ENCODE measurements at regions not wholly inside any gene's neighbourhood (a gene's known extent, or its start where the extent isn't known, plus 50 kb on each side); places are given as distances from the start of the nearest gene placed in this dataset.
"Not testable (repeated sequence)": the region's sequence is repeated elsewhere in the genome, so short reads cannot be mapped to it uniquely, and the experiment has no call there.

DNA sequence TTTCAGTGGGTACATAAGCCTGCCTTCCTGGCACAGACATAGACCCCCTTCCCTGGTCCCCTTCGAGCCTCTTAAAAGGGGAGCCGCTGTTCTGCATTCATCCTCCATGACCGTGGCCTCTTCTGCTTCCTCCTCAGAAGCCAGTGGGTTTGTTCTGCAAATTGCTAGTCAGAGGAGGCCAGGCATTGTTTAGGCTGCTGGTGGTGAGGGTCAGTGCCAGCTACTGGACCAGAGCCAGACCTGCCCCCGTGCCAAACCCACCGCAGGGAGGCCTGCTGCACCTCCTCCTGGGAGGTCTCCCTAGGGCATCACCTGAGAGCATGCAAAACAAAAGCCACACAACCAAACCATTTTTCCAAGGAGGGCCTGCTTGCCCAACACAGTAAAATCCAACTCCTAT, 178.4 kb downstream of the MIS18A start:
- Mint-ChIP-seq H3K27me3 (peaks cover 12% of the 10 kb centered on the region), H3K36me3 (no peaks in the 10 kb centered on the region), H3K4me1 (no peaks in the 10 kb centered on the region), H3K4me3 (no peak overlapping the region), H3K27ac (no peak overlapping the region), H3K9me3 (no peaks in the 10 kb centered on the region)
- no peak for ATAC-seq

- Mint-ChIP-seq H3K4me3 (no peak overlapping the region), H3K27ac (no peak overlapping the region), H3K4me1 (no peaks in the 10 kb centered on the region), H3K36me3 (no peaks in the 10 kb centered on the region), H3K9me3 (no peaks in the 10 kb centered on the region), H3K27me3 (peaks cover 17% of the 10 kb centered on the region)
- no peak for ATAC-seq
Measured at GRCh38 chr21:32099812-32100416, 178.9 kb downstream of the MIS18A start.

- peaks cover 3% of the 10 kb centered on the region for H3K9me3 Mint-ChIP-seq
- H3K36me3 Mint-ChIP-seq: no peaks in the 10 kb centered on the region
- H3K27ac Mint-ChIP-seq: no peak overlapping the region
- ATAC-seq: no peak
- H3K27me3 Mint-ChIP-seq: peaks cover 41% of the 10 kb centered on the region
- no peaks in the 10 kb centered on the region for H3K4me1 Mint-ChIP-seq
- H3K4me3 Mint-ChIP-seq: no peak overlapping the region
Measured at GRCh38 chr21:32096411-32096810, 182.4 kb downstream of the MIS18A start.

GRCh38 chr21:32094804-32095203, 184.0 kb downstream of the MIS18A start:
- H3K36me3 Mint-ChIP-seq: no peaks in the 10 kb centered on the region
- ATAC-seq: no peak
- H3K9me3 Mint-ChIP-seq: peaks cover 3% of the 10 kb centered on the region
- no peaks in the 10 kb centered on the region for H3K4me1 Mint-ChIP-seq
- H3K27me3 Mint-ChIP-seq: peaks cover 31% of the 10 kb centered on the region
- no peak overlapping the region for H3K4me3 Mint-ChIP-seq
- no peak overlapping the region for H3K27ac Mint-ChIP-seq

DNA sequence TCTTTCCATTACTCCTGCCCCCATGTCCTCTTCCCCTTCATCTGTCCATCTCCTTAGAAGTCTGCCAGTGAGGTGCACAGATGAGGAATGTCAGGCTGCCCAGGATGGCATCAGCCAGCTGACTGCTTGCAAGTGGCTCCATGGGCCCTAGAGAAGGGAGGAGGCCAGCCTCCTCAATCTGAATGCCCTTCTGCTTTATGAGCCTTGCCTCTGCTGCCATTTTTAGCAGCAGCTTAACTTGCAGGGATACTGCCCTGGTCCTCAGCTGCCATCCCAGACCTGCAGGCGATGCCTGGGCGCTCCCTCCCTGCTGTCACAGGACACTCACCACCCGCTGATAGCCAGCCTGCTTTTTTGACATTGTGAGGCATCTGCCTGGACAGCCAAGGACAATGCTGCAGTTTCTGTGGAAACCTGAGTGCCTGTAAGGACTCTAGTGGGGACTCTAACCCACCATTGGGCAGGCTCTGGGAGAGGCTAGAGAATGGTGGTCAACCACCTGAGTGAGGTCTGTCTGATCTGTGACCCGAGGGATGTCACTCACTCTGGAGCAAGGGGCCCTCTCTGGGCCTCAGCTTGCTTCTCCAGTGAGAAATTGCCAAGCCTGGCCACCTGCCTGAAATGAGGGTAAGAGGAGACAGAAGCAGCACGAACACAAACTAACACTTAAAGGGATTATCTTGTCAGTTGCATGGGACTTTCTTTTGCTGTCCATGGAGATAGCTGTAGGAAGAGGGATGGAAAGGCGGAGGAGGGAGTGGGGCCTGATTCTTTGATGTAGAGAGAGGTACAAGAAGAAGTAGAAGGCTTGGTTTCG, 185.0 kb downstream of the MIS18A start:
- no peak overlapping the region for H3K27ac Mint-ChIP-seq
- ATAC-seq: no peak

DNA sequence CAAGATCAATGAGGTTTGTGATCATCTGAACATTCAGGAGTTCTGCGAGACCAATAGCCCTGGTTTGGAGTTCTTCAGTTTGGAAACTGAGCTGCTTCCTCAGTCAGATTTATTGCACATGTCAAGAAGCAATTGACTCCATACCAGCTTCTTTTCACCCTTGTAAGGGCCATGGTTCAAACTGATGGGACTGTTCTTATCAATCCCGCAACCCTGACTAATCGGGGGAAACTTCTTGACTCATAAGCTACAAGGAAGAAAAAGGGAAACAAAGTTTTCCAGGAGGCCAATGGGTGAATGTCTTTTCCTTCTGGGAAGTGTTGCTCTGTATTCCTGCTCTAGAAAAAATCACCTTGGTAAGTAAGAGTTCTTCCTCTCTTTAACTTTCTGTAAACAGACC, 187.9 kb downstream of the MIS18A start:
- Mint-ChIP-seq H3K36me3 (no peaks in the 10 kb centered on the region), H3K4me1 (no peaks in the 10 kb centered on the region), H3K4me3 (no peak overlapping the region), H3K9me3 (peaks cover 3% of the 10 kb centered on the region), H3K27me3 (peaks cover 31% of the 10 kb centered on the region), H3K27ac (no peak overlapping the region)
- no peak for ATAC-seq

More for the DNA sequence above, 185.0 kb downstream of the MIS18A start:
- H3K9me3 Mint-ChIP-seq: peaks cover 3% of the 10 kb centered on the region
- no peak overlapping the region for H3K4me3 Mint-ChIP-seq
- H3K36me3 Mint-ChIP-seq: no peaks in the 10 kb centered on the region
- no peaks in the 10 kb centered on the region for H3K4me1 Mint-ChIP-seq
- peaks cover 31% of the 10 kb centered on the region for H3K27me3 Mint-ChIP-seq

GRCh38 chr21:32089766-32090165, 189.1 kb downstream of the MIS18A start:
- Mint-ChIP-seq H3K27me3 (peaks cover 23% of the 10 kb centered on the region), H3K27ac (no peak overlapping the region), H3K4me1 (no peaks in the 10 kb centered on the region), H3K36me3 (no peaks in the 10 kb centered on the region), H3K9me3 (peaks cover 3% of the 10 kb centered on the region), H3K4me3 (no peak overlapping the region)
- ATAC-seq: no peak

DNA sequence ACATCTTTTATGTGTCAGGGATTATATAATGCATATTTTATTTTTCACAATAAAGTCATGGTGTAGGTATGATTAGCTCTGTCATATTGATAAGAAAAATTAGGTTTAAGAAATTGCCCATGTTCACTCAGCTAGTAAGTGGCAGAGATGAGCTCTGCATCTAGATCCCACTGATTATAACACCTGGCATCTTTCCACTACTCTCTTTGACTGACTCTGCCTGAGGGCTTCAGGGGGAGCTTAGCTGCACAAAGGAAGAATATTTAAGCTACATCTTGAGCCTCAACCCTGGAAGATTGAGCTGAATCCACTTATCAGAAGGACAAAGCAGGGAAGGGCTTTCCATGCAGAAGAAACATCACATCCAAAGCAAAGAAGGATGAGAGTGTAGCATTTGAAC, 190.4 kb downstream of the MIS18A start:
- H3K27me3 Mint-ChIP-seq: peaks cover 13% of the 10 kb centered on the region
- no peaks in the 10 kb centered on the region for H3K4me1 Mint-ChIP-seq
- no peaks in the 10 kb centered on the region for H3K36me3 Mint-ChIP-seq
- peaks cover 2% of the 10 kb centered on the region for H3K9me3 Mint-ChIP-seq
- ATAC-seq: no peak
- no peak overlapping the region for H3K4me3 Mint-ChIP-seq
- H3K27ac Mint-ChIP-seq: no peak overlapping the region

- Mint-ChIP-seq H3K36me3 (no peaks in the 10 kb centered on the region), H3K4me1 (no peaks in the 10 kb centered on the region), H3K27me3 (peaks cover 3% of the 10 kb centered on the region), H3K27ac (no peak overlapping the region), H3K9me3 (no peaks in the 10 kb centered on the region), H3K4me3 (no peak overlapping the region)
- ATAC-seq: no peak
Measured at GRCh38 chr21:32087447-32087846, 191.4 kb downstream of the MIS18A start.

DNA sequence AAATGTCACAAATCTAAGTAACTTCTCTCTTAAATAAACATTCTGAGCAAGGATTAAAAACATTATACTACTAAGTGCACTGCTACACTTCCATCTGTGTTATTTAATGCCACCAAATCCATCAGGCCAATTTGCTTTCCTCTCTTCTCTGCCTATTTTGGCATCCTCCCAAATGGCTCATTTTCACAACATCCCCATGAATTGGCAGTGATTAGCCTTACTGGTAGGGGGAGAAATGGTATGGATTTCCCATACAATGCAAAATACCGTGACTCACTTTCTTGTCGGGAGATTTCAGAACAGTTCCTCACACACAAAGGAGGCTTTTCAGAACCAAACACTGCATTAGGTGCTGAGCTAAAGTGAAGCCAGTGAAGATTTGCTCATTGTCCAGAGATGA, 195.7 kb downstream of the MIS18A start:
- Mint-ChIP-seq H3K36me3 (no peaks in the 10 kb centered on the region), H3K9me3 (no peaks in the 10 kb centered on the region)

GRCh38 chr21:32082466-32082865, 196.4 kb downstream of the MIS18A start:
- H3K9me3 Mint-ChIP-seq: no peaks in the 10 kb centered on the region
- no peak overlapping the region for H3K4me3 Mint-ChIP-seq
- no peaks in the 10 kb centered on the region for H3K27me3 Mint-ChIP-seq
- no peaks in the 10 kb centered on the region for H3K4me1 Mint-ChIP-seq
- no peak for ATAC-seq
- no peak overlapping the region for H3K27ac Mint-ChIP-seq
- H3K36me3 Mint-ChIP-seq: no peaks in the 10 kb centered on the region

More for the DNA sequence above, 195.7 kb downstream of the MIS18A start:
- Mint-ChIP-seq H3K4me1 (no peaks in the 10 kb centered on the region), H3K4me3 (no peak overlapping the region), H3K27ac (no peak overlapping the region), H3K27me3 (no peaks in the 10 kb centered on the region)
- no peak for ATAC-seq

- no peaks in the 10 kb centered on the region for H3K4me1 Mint-ChIP-seq
Measured at GRCh38 chr21:32073593-32073992, 200.8 kb downstream of the HUNK start.

GRCh38 chr21:32073190-32073589, 200.4 kb downstream of the HUNK start:
- H3K27ac Mint-ChIP-seq: no peak overlapping the region
- H3K4me3 Mint-ChIP-seq: no peak overlapping the region
- H3K36me3 Mint-ChIP-seq: no peaks in the 10 kb centered on the region
- H3K27me3 Mint-ChIP-seq: no peaks in the 10 kb centered on the region
- H3K9me3 Mint-ChIP-seq: peaks cover 7% of the 10 kb centered on the region
- ATAC-seq: no peak
- no peaks in the 10 kb centered on the region for H3K4me1 Mint-ChIP-seq

More at GRCh38 chr21:32073593-32073992, 200.8 kb downstream of the HUNK start:
- peaks cover 7% of the 10 kb centered on the region for H3K9me3 Mint-ChIP-seq
- H3K4me3 Mint-ChIP-seq: no peak overlapping the region
- no peak overlapping the region for H3K27ac Mint-ChIP-seq
- H3K27me3 Mint-ChIP-seq: no peaks in the 10 kb centered on the region
- no peaks in the 10 kb centered on the region for H3K36me3 Mint-ChIP-seq
- no peak for ATAC-seq

- H3K27me3 Mint-ChIP-seq, H3K27ac Mint-ChIP-seq, ATAC-seq, H3K9me3 Mint-ChIP-seq, H3K4me1 Mint-ChIP-seq, H3K4me3 Mint-ChIP-seq, H3K36me3 Mint-ChIP-seq: not testable (repeated sequence)
Measured at GRCh38 chr21:32071620-32072019, 198.8 kb downstream of the HUNK start.

- Mint-ChIP-seq H3K4me1 (no peaks in the 10 kb centered on the region), H3K27ac (no peak overlapping the region), H3K36me3 (no peaks in the 10 kb centered on the region), H3K4me3 (no peak overlapping the region), H3K9me3 (peaks cover 7% of the 10 kb centered on the region), H3K27me3 (peaks cover 2% of the 10 kb centered on the region)
- ATAC-seq: no peak
Measured at GRCh38 chr21:32070676-32071330, 198.0 kb downstream of the HUNK start.

- Mint-ChIP-seq H3K9me3 (peaks cover 7% of the 10 kb centered on the region), H3K4me3 (no peak overlapping the region), H3K4me1 (no peaks in the 10 kb centered on the region), H3K27me3 (peaks cover 9% of the 10 kb centered on the region), H3K36me3 (no peaks in the 10 kb centered on the region), H3K27ac (no peak overlapping the region)
- ATAC-seq: no peak
Measured at GRCh38 chr21:32070126-32070525, 197.3 kb downstream of the HUNK start.
